HAP-1 (cell line): ENCODE measurements at regions not wholly inside any gene's neighbourhood (a gene's known extent, or its start where the extent isn't known, plus 50 kb on each side); places are given as distances from the start of the nearest gene placed in this dataset.
"Not testable (repeated sequence)": the region's sequence is repeated elsewhere in the genome, so short reads cannot be mapped to it uniquely, and the experiment has no call there.

Experiments
- DNase-seq, 2 experiments: peaks; one replicate each; pipeline ENCODE4 v3.0.0-alpha.2; 2016 to 2020; ENCODE audit warnings: low spot score in 2 of 2
- H3K27me3 ChIP-seq: fragments of 250-450 bp; sonication (Bioruptor Pico); 2 replicates; pipeline ENCODE4 v1.5.1; 2020; ENCODE audit warnings: low read depth, mild to moderate bottlenecking, moderate library complexity
- H3K36me3 ChIP-seq: fragments of 250-450 bp; sonication (Bioruptor Pico); replicated peaks from 2 replicates; pipeline ENCODE4 v1.5.1; 2020; ENCODE audit warnings: mild to moderate bottlenecking
- H3K4me1 ChIP-seq: fragments of 250-450 bp; sonication (Bioruptor Pico); 2 replicates; pipeline ENCODE4 v1.5.1; 2020; ENCODE audit warnings: mild to moderate bottlenecking
- H3K4me3 ChIP-seq: fragments of 250-450 bp; sonication (Bioruptor Pico); 2 replicates; pipeline ENCODE4 v1.5.1; 2020; ENCODE audit warnings: mild to moderate bottlenecking, moderate library complexity
- H3K9me3 ChIP-seq: fragments of 250-450 bp; sonication (Bioruptor Pico); 2 replicates; pipeline ENCODE4 v1.5.1; 2020; ENCODE audit warnings: mild to moderate bottlenecking, moderate library complexity
- in situ Hi-C: fragments of 300-500 bp; cut with MboI; formaldehyde crosslinking; loops from 3 replicates; pipeline ENCODE4 v1.14.3; 2020; ENCODE audit warnings: low sequenced_read_pairs, inconsistent platforms, mixed read lengths

DNA sequence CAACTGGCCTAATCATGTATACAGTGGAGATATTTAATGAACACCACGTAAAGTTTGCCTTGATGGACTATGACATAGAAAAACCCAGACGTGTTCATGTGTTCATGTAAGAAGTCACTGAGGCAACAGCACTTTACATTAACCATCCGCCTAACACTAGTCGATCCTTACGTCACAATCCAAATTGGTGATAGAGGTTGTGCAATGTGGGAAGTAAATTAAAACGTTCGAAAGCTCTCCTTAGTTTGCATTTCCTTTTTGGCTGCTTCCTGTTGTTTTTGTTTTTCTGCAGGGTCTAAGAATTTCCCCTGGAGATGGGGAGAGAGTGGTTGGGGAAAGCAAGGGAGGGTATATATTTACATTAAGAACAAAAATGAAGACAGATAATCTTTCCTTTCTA, 587.5 kb upstream of the ADGRL2 start:
- Histone ChIP-seq H3K9me3 (no peaks in the 10 kb centered on the region), H3K4me3 (no peak overlapping the region), H3K27me3 (no peaks in the 10 kb centered on the region), H3K4me1 (no peaks in the 10 kb centered on the region), H3K36me3 (no peaks in the 10 kb centered on the region)
- no peak for DNase-seq
- in situ Hi-C loops = no loop called here

DNA sequence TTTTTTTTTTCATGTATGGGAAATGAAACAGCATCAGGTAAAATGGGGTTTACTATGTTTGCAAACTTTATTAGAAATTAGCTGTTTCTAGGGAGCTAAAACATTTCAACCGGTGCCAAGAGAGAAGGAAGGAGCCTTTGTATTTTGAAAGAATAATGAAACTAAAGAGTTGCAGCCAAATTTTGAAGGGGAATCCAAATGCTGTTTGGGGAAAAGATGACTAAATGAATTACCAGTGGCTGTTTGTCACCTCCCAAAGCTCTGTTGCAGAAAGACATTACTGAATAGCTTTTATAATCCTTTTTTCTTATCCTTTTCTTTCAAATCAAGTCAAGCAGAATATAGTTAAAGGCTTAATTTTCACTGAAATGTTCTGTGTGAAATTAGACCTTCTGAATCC, 591.3 kb upstream of the ADGRL2 start:
- H3K27me3 ChIP-seq = no peaks in the 10 kb centered on the region
- no peaks in the 10 kb centered on the region for H3K36me3 ChIP-seq
- H3K4me1 ChIP-seq = no peaks in the 10 kb centered on the region
- H3K9me3 ChIP-seq = no peaks in the 10 kb centered on the region
- H3K4me3 ChIP-seq = no peak overlapping the region
- no peak for DNase-seq
- in situ Hi-C loops = no loop called here

DNA sequence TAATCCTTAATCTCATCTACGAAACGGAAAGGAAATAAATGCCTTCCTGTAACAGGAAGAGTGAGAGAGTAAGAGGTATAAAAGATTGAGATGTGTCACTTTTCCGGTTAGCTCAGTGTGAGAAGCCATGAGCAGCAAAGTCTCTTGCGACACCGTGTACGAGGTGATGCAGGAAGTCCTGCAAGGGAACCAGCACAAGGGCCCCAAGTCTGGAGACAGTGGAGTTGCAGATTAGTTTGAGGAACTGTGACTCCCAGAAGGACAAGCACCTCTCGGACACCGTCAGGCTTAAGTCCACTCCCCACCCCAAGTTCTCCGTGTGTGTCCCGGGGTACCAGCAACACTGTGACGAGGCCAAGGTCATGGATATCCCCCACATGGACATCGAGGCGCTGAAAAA, 592.3 kb upstream of the ADGRL2 start:
- DNase-seq = no peak
- in situ Hi-C loops = no loop called here
- Histone ChIP-seq H3K36me3 (no peaks in the 10 kb centered on the region), H3K4me1 (no peaks in the 10 kb centered on the region), H3K4me3 (no peak overlapping the region), H3K9me3 (no peaks in the 10 kb centered on the region), H3K27me3 (no peaks in the 10 kb centered on the region)

DNA sequence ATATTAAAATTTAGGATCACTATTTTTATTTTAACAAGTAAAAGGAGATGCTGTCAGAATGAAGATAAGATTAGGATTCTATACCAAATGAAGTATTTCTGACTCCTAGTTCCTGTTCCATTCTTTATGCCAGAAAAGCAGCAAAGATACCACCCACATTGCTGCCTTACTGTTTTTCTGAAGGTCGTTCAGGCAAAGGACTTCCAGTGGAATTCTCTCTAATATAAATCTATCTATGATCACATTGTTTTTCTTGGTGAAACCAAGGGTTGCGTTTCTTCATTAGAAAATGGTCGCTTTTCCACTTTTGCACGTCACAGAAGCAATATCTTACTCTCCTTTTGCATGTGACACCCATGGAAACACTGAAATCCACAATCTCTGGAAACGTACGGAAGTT, 594.8 kb upstream of the ADGRL2 start:
- H3K4me3 ChIP-seq = no peak overlapping the region
- in situ Hi-C loops = no loop called here

DNA sequence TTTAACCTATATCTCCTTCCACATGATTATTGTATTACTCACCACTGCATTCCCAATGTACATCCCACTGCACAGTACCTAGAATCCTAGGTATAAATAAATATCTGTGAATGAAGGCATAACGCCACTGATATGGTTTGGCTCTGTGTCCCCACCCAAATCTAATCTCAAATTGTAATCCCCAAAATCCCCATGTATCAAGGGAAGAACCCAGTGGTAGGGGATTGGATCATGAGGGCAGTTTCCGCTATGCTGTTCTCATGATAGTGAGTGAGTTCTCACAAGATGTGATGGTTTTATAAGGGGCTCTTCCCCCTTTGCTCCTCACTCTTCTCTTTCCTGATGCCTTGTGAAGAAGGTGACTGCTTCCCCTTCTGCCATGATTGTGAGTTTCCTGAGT, 599.0 kb upstream of the ADGRL2 start:
- in situ Hi-C loops = no loop called here
- Histone ChIP-seq H3K9me3 (no peaks in the 10 kb centered on the region), H3K4me3 (no peak overlapping the region), H3K4me1 (no peaks in the 10 kb centered on the region), H3K27me3 (no peaks in the 10 kb centered on the region), H3K36me3 (no peaks in the 10 kb centered on the region)
- DNase-seq = no peak

More for the DNA sequence above, 594.8 kb upstream of the ADGRL2 start:
- no peak for DNase-seq
- Histone ChIP-seq H3K4me1 (no peaks in the 10 kb centered on the region), H3K9me3 (no peaks in the 10 kb centered on the region), H3K36me3 (no peaks in the 10 kb centered on the region), H3K27me3 (no peaks in the 10 kb centered on the region)

DNA sequence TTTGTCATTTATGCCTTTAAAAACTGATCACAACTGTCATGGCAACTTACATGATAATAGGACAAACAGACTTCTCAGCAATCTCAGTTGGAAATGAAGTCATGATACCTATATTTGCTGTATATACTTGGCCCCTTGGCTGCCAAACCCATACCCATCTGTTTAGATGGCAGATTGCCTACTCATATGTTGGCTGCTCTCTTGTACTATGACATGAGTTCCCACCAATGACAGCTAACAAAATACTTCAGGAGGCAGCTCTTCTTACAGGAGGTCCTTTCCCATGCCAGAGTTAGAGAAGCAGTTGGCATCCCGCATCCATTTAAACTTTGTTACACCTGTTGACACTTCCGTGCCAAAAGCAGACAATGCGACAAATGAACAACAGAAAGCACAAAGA, 603.1 kb upstream of the ADGRL2 start:
- H3K4me1 ChIP-seq = no peaks in the 10 kb centered on the region
- in situ Hi-C loops = no loop called here
- no peaks in the 10 kb centered on the region for H3K36me3 ChIP-seq
- no peak overlapping the region for H3K4me3 ChIP-seq
- DNase-seq = no peak
- H3K27me3 ChIP-seq = no peaks in the 10 kb centered on the region
- H3K9me3 ChIP-seq = no peaks in the 10 kb centered on the region

DNA sequence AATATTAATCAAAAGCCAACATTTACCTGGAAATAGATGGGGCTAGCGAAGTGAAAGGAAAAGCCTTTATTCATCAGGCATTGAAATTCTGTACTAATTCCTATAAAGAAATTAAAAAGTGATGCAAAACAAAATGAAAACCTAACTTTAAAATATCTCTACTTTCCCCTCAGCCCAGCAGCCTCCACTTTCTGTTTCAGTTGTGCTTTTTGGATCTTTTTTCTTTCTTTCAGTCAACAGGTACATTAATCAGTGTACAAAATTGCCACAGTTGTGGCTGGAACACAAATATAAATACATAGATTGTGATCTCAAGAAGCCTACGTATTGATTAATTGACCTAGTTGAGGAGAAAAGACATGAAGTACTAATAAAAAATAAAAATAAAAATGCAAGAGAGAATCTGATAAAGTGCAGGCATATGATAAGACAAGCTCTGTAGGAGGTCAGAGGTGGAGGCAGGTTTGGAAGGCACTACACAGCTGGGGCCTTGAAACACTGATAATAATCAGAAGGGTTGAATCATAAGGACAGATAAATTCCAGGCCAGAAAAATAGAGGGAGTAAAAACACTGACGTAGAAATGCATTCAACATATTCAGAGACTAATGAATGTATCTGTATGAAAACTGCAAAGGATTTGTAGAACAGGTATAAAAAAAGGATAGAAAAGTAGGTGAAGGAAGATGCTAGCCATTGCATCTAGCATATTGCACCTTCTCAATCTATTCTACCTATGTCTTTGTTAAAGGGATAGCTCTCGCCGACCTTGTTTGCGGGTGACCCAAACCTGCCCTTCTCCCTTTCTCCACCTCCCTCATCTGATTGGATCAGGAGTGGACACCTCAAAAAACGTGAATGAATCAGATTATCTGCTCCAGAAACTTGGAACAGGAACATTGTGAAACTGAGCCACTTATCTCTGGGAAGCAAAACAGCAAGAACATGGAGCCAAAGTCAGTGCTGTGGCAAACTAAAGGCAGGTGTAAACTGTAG, 607.8 kb upstream of the ADGRL2 start:
- Histone ChIP-seq H3K36me3 (no peaks in the 10 kb centered on the region), H3K4me1 (no peaks in the 10 kb centered on the region), H3K4me3 (no peak overlapping the region), H3K27me3 (no peaks in the 10 kb centered on the region), H3K9me3 (no peaks in the 10 kb centered on the region)
- in situ Hi-C loops = no loop called here
- no peak for DNase-seq

DNA sequence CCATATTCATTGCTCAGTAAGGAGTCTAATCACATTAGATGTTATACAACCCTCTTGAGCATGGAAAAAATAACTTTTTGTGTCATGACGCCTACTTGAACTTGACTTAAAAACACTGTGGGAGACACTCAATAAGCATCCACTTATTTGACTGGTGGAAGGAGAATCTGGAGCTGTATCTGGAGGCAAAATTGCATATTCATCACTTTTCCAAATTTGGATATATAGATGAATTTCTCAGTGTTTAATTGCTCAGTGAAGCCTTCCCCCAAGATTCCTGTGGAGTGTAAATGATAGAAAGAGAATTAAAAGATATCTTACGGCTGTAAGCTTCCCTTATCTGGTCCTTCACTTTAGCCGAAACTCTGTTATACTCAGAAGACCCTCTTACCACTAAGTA, 610.7 kb upstream of the ADGRL2 start:
- no peaks in the 10 kb centered on the region for H3K4me1 ChIP-seq
- in situ Hi-C loops = no loop called here
- no peak overlapping the region for H3K4me3 ChIP-seq
- H3K9me3 ChIP-seq = no peaks in the 10 kb centered on the region
- H3K27me3 ChIP-seq = no peaks in the 10 kb centered on the region
- H3K36me3 ChIP-seq = no peaks in the 10 kb centered on the region
- no peak for DNase-seq

DNA sequence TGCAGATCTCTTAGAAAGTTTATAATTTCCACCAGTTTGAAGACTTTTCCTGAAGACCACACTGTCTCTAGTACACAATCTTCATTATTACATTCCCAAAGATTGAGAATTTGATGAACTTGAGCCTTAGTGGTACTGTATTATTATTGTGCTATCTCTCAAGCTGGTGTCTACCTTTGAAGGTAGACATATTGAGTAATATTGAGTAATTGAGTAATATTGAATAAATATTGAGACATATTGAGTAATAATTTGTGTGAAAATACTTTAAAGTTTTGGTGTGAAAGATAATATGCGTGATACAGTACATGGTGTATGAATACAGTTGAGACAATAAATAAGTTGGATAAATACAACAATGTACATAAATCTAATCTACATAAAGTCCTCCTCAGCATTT, 613.1 kb upstream of the ADGRL2 start:
- no peaks in the 10 kb centered on the region for H3K4me1 ChIP-seq
- no peaks in the 10 kb centered on the region for H3K9me3 ChIP-seq
- no peaks in the 10 kb centered on the region for H3K36me3 ChIP-seq
- H3K4me3 ChIP-seq = no peak overlapping the region
- H3K27me3 ChIP-seq = no peaks in the 10 kb centered on the region
- DNase-seq = no peak
- in situ Hi-C loops = no loop called here

DNA sequence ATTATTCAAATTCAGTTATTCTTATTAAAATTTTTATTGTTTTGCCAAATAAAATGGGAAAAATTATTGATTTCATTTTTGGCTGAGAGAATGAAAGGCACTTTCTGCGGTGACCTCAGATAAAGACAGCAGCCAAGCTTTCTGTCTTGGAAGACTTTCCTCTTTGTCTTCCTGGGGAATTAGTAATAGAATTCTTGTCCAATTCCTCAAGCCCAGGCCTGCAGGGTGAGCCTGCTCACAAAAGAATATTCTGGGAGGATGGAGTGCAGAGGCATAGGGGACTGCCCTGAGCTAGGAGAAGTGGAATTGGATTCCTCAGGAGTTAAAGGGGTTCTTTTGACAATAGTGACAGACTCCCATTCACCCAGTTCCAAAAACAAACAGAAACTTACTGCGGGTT, 614.5 kb upstream of the ADGRL2 start:
- H3K27me3 ChIP-seq = no peaks in the 10 kb centered on the region
- no peak overlapping the region for H3K4me3 ChIP-seq
- H3K36me3 ChIP-seq = no peaks in the 10 kb centered on the region
- no peaks in the 10 kb centered on the region for H3K4me1 ChIP-seq
- in situ Hi-C loops = no loop called here
- no peaks in the 10 kb centered on the region for H3K9me3 ChIP-seq
- no peak for DNase-seq

DNA sequence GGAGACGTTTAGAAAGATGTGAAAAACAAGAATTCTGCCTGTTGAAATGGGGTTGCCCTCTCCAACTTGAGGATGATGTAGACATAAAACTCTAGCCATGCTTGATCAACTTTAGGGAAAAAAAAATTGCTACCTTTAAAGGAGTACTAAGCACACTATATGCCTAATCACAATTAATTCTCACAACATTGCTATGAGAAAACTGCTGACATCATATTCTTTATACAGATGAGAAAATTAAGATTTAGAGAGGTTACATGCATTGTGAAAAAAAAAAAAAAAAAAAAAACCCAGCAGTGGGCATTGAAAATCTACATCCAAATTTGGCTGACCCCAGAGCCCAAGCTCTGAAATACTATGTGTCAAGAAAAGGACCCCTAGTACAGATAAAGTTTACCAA, 617.2 kb upstream of the ADGRL2 start:
- DNase-seq = no peak
- in situ Hi-C loops = no loop called here
- H3K27me3 ChIP-seq = no peaks in the 10 kb centered on the region
- H3K4me3 ChIP-seq = no peak overlapping the region
- no peaks in the 10 kb centered on the region for H3K36me3 ChIP-seq
- H3K4me1 ChIP-seq = no peaks in the 10 kb centered on the region
- H3K9me3 ChIP-seq = 0 out of 2 replicates have a peak, but pooled peaks cover 4% of the 10 kb centered on the region

DNA sequence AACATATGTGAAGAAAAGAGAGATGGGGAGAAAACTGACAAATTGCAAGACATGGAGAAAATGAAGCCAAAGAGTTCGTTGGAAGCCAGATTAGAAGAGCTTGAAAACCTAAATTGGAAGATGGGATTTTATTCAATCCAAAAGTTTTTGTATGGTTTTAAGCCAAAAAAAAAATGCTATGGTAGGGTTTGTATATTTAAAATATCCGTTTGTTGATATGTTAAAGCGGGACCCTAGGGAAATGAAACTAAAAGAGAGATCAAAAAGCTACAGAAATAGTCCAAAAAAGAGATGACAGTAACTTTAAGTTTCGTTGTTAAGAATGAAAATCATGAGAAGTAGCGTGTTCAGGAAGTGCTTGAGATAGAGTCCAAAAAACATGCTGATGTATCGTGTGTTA, 617.7 kb upstream of the ADGRL2 start:
- H3K4me1 ChIP-seq = no peaks in the 10 kb centered on the region
- in situ Hi-C loops = no loop called here
- no peak overlapping the region for H3K4me3 ChIP-seq
- DNase-seq = no peak
- H3K9me3 ChIP-seq = 0 out of 2 replicates have a peak, but pooled peaks cover 4% of the 10 kb centered on the region
- no peaks in the 10 kb centered on the region for H3K27me3 ChIP-seq
- H3K36me3 ChIP-seq = no peaks in the 10 kb centered on the region

DNA sequence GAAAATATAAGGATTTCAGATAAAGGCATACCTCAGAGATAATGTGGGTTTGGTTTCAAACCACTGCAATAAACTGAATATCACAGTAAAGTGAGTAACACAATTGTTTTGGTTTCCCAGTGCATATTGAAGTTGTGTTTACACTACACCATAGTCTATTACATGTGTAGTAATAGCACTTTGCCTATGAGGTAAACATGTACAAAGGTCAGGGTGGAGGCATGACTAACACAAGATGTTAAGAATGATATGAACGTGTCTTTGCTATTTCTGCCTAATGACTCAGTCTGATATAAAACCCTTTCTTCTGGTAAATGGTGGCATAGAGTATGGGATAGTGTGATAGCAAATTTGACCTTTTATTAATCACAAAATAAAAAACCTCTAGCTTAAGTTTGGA, 621.5 kb upstream of the ADGRL2 start:
- Histone ChIP-seq H3K27me3 (no peaks in the 10 kb centered on the region), H3K36me3 (no peaks in the 10 kb centered on the region), H3K4me1 (no peaks in the 10 kb centered on the region), H3K4me3 (no peak overlapping the region), H3K9me3 (0 out of 2 replicates have a peak, but pooled peaks cover 4% of the 10 kb centered on the region)
- in situ Hi-C loops = no loop called here
- DNase-seq = no peak

DNA sequence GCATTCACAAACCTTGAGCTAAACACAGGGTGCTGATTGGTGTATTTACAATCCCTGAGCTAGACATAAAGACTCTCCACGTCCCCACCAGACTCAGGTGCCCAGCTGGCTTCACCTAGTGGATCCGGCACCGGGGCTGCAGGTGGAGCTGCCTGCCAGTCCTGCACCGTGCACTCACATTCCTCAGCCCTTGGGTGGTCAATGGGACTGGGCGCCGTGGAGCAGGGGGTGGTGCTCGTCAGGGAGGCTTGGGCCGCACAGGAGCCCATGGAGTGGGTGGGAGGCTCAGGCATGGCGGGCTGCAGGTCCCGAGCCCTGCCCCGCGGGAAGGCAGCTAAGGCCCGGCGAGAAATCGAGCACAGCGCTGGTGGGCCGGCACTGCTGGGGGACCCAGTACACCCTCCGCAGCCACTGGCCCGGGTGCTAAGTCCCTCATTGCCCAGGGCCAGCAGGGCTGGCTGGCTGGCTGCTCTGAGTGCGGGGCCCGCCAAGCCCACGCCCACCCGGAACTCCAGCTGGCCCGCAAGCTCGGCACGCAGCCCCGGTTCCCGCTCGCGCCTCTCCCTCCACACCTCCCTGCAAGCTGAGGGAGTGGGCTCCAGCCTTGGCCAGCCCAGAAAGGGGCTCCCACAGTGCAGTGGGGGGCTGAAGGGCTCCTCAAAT, 622.2 kb upstream of the ADGRL2 start:
- DNase-seq, H3K27me3 ChIP-seq, in situ Hi-C loops, H3K36me3 ChIP-seq, H3K9me3 ChIP-seq, H3K4me3 ChIP-seq, H3K4me1 ChIP-seq: not testable (repeated sequence)
